Heart left ventricle (tissue), 16 donors: ENCODE measurements at regions not wholly inside any gene's neighbourhood (a gene's known extent, or its start where the extent isn't known, plus 50 kb on each side); places are given as distances from the start of the nearest gene placed in this dataset.

Experiments
- ATAC-seq, 4 donors: fragments of 200-7000 bp; cut with Tn5 transposase; one replicate each; pipeline ENCODE4 v1.9.1; 2020 to 2022; ENCODE audit warnings: moderate library complexity in 4 of 4, mild to moderate bottlenecking in 3 of 4, moderate number of reproducible peaks in 1 of 4
- DNase-seq, 5 donors: peaks; one replicate each; pipeline ENCODE4 v3.0.0-alpha.2; 2020
- H3K27ac ChIP-seq, 12 donors: fragments of 200-600 bp; sonication (generic) in 4 of 12; one replicate each; pipeline versions ENCODE4 v1.5.0 to v1.8.0; 2016 to 2022; ENCODE audit warnings: mild to moderate bottlenecking in 2 of 12
- H3K27me3 ChIP-seq, 9 donors: fragments of 200-600 bp; sonication (generic) in 2 of 9; one replicate each; pipeline versions ENCODE4 v1.5.1 to v1.8.0; 2016 to 2022; ENCODE audit warnings: mild to moderate bottlenecking in 3 of 9
- H3K36me3 ChIP-seq, 9 donors: fragments of 200-600 bp; sonication (generic) in 2 of 9; one replicate each; pipeline versions ENCODE4 v1.5.0 to v1.8.0; 2018 to 2022; ENCODE audit warnings: mild to moderate bottlenecking in 2 of 9
- H3K4me1 ChIP-seq, 12 donors: fragments of 200-600 bp; sonication (generic) in 4 of 12; one replicate each; pipeline versions ENCODE4 v1.5.0 to v1.8.0; 2016 to 2022; ENCODE audit warnings: mild to moderate bottlenecking in 3 of 12
- H3K4me3 ChIP-seq, 12 donors: fragments of 200-600 bp; sonication (generic) in 4 of 12; one replicate each; pipeline versions ENCODE4 v1.5.0 to v1.8.0; 2017 to 2022; ENCODE audit warnings: mild to moderate bottlenecking in 9 of 12, moderate library complexity in 4 of 12
- H3K9me3 ChIP-seq, 12 donors: fragments of 200-600 bp; sonication (generic) in 4 of 12; one replicate each; pipeline versions ENCODE4 v1.5.0 to v1.8.0; 2016 to 2022; ENCODE audit warnings: mild to moderate bottlenecking in 1 of 12
- CTCF ChIP-seq, 12 donors: fragments of 200-600 bp; sonication (generic) in 4 of 12; IDR thresholded peaks; one replicate each; pipeline versions ENCODE4 v1.5.0 to v1.8.0; 2018 to 2022; ENCODE audit warnings: antibody characterized with exemption in 12 of 12, mild to moderate bottlenecking in 5 of 12
- POLR2A ChIP-seq, 2 donors: fragments of 450-650 bp; IDR thresholded peaks; one replicate each; pipeline ENCODE4 v1.6.1; 2017; ENCODE audit warnings: antibody characterized with exemption in 2 of 2, mild to moderate bottlenecking in 2 of 2, moderate library complexity in 2 of 2
- WGBS, 4 donors: extraction: QIAGEN DNeasy Blood & Tissue Kit in 2 of 4; methylation state at CpG; one replicate each; pipeline versions ENCODE4 v1.1.5 to v1.1.7; 2013 to 2018; 5-methylcytosine and 5-hydroxymethylcytosine counted together
- intact Hi-C, 10 donors: fragments of 100-400 bp; cut with DNase I; formaldehyde crosslinking; loops; one replicate each; pipeline versions ENCODE4 v1.11.1 to v1.14.2; 2022
- donor health status: ischemic (EF 13 %, LVEDD 7.1; RV severe dilation, severe dysfunction).
- donor health status: healthy with polysubstance abuse.
- donor health status: DM: no; HTN: yes; CAD: no.
- donor health status: DM: no; HTN: no; CAD: no.
- donor health status: ischemic (EF 25% LVEDD 6.9; RV normal size, moderate dysfunction).
- donor health status: ischemic (EF 25% LVEDD 5.7; RV mildly dilated, moderate dysfunction).
- donor health status: healthy.
- donor health status: DM: yes; HTN: yes; CAD: no.
- donor health status: ischemic (EF 35%, LVEDD 5.7; RV mildly dilated, moderate dysfunction).
- donor health status: nonischemic (EF 11% LVEDD 7.7; RV severe dilation, severe dysfunction).
- donor health status: DM: yes; HTN: yes; CAD: no.
- donor health status: PGD.
- donor health status: ischemic (EF 29% LVEDD 5.4; RV normal size, mild dysfunction).
- donor health status: nonischemic (EF 23%, LVEDD 6.1; RV moderate dilation, normal function).

- H3K27ac ChIP-seq: no peak overlapping the region
- H3K27me3 ChIP-seq: no peaks in the 10 kb centered on the region
- no peaks in the 10 kb centered on the region for H3K36me3 ChIP-seq
- no peak overlapping the region for H3K4me3 ChIP-seq
- intact Hi-C loops: no loop called here
- no peak for DNase-seq
- TF ChIP-seq CTCF (IDR thresholded peaks at IDR 0.05): no peak
- TF ChIP-seq POLR2A (IDR thresholded peaks at IDR 0.05): no peak
- ATAC-seq: no peak
- H3K4me1 ChIP-seq: peaks cover 0 to 9% (median 0%) of the 10 kb centered on the region in 12 donors
- H3K9me3 ChIP-seq: peaks cover 0 to 26% (median 8%) of the 10 kb centered on the region in 12 donors
These were observed 221.5 kb downstream of the INHBA start for GRCh38 chr7:41481353-41481752.

GRCh38 chr7:41478187-41478586 is 224.7 kb downstream of the INHBA start:
- ATAC-seq: no peak

GRCh38 chr7:41476460-41476803 is 226.5 kb downstream of the INHBA start:
- H3K4me3 ChIP-seq: no peak overlapping the region
- 69 to 80% (median 79%) methylated on average over 1 of the region's 1 CpG for WGBS, 4 donors
- H3K36me3 ChIP-seq: no peaks in the 10 kb centered on the region
- TF ChIP-seq CTCF (IDR thresholded peaks at IDR 0.05) (no peak), POLR2A (IDR thresholded peaks at IDR 0.05) (no peak)
- intact Hi-C loops: no loop called here
- H3K9me3 ChIP-seq: peaks cover 0 to 16% (median 7%) of the 10 kb centered on the region in 12 donors
- ATAC-seq (no peak), DNase-seq (no peak)
- H3K27me3 ChIP-seq: no peaks in the 10 kb centered on the region
- no peak overlapping the region for H3K27ac ChIP-seq
- peaks cover 0 to 13% (median 0%) of the 10 kb centered on the region in 12 donors for H3K4me1 ChIP-seq

More at GRCh38 chr7:41478187-41478586, 224.7 kb downstream of the INHBA start:
- Histone ChIP-seq H3K9me3 (peaks cover 0 to 17% (median 7%) of the 10 kb centered on the region in 12 donors), H3K36me3 (no peaks in the 10 kb centered on the region), H3K4me3 (no peak overlapping the region), H3K4me1 (peaks cover 0 to 9% (median 0%) of the 10 kb centered on the region in 12 donors), H3K27me3 (no peaks in the 10 kb centered on the region), H3K27ac (peak overlapping the region in 2 of 12 donors; percentile 3 to 10)
- no peak for DNase-seq
- intact Hi-C loops: no loop called here
- no peak for TF ChIP-seq CTCF (IDR thresholded peaks at IDR 0.05)
- no peak for TF ChIP-seq POLR2A (IDR thresholded peaks at IDR 0.05)
- WGBS, 4 donors: 39 to 58% (median 47%) methylated on average over 3 of the region's 3 CpGs

GRCh38 chr7:41475801-41476459 is 227.0 kb downstream of the INHBA start:
- ATAC-seq (no peak), DNase-seq (no peak)
- Histone ChIP-seq H3K4me1 (peaks cover 0 to 13% (median 0%) of the 10 kb centered on the region in 12 donors), H3K36me3 (no peaks in the 10 kb centered on the region), H3K9me3 (peaks cover 0 to 11% (median 7%) of the 10 kb centered on the region in 12 donors), H3K27me3 (no peaks in the 10 kb centered on the region), H3K4me3 (no peak overlapping the region), H3K27ac (no peak overlapping the region)
- TF ChIP-seq POLR2A (IDR thresholded peaks at IDR 0.05) (no peak), CTCF (IDR thresholded peaks at IDR 0.05) (no peak)
- WGBS, 4 donors: 59 to 67% (median 65%) methylated on average over 2 of the region's 2 CpGs
- intact Hi-C loops: no loop called here
